GM19023 (cell line): ENCODE measurements at regions not wholly inside any gene's neighbourhood (a gene's known extent, or its start where the extent isn't known, plus 50 kb on each side); places are given as distances from the start of the nearest gene placed in this dataset.

Experiments used
- ATAC-seq: cut with Tn5 transposase; IDR thresholded peaks from one replicate; pipeline ENCODE4 v1.9.1; 2021; ENCODE audit warnings: mild to moderate bottlenecking, moderate library complexity; ENCODE audit not compliant: unreplicated experiment

- no peak for ATAC-seq
Measured at GRCh38 chr2:41936771-41937463, 110.9 kb upstream of the PKDCC start.

- no peak for ATAC-seq
Measured at GRCh38 chr2:41937464-41937906, 110.3 kb upstream of the PKDCC start.

- no peak for ATAC-seq
Measured at GRCh38 chr2:41937921-41938708, 109.7 kb upstream of the PKDCC start.

- no peak for ATAC-seq
Measured at GRCh38 chr2:41940060-41940744, 107.6 kb upstream of the PKDCC start.

GRCh38 chr2:41940745-41941063 is 107.1 kb upstream of the PKDCC start:
- no peak for ATAC-seq

GRCh38 chr2:41941831-41942230 is 106.0 kb upstream of the PKDCC start:
- no peak for ATAC-seq

GRCh38 chr2:41942278-41942677 is 105.5 kb upstream of the PKDCC start:
- ATAC-seq = no peak

- no peak for ATAC-seq
Measured at GRCh38 chr2:41943159-41943558, 104.7 kb upstream of the PKDCC start.

GRCh38 chr2:41944220-41944880 is 103.5 kb upstream of the PKDCC start:
- ATAC-seq = no peak

- no peak for ATAC-seq
Measured at GRCh38 chr2:41947701-41948396, 100.0 kb upstream of the PKDCC start.

GRCh38 chr2:41948397-41948763 is 99.4 kb upstream of the PKDCC start:
- no peak for ATAC-seq

GRCh38 chr2:41949091-41949882 is 98.5 kb upstream of the PKDCC start:
- ATAC-seq = no peak

GRCh38 chr2:41949883-41950665 is 97.7 kb upstream of the PKDCC start:
- no peak for ATAC-seq

GRCh38 chr2:41950666-41950960 is 97.2 kb upstream of the PKDCC start:
- ATAC-seq = no peak

- no peak for ATAC-seq
Measured at GRCh38 chr2:41954304-41955291, 93.2 kb upstream of the PKDCC start.

GRCh38 chr2:41955316-41956043 is 92.3 kb upstream of the PKDCC start:
- no peak for ATAC-seq

- no peak for ATAC-seq
Measured at GRCh38 chr2:41957431-41957830, 90.4 kb upstream of the PKDCC start.

- ATAC-seq = no peak
Measured at GRCh38 chr2:41958251-41958650, 89.6 kb upstream of the PKDCC start.
